ENCODE measurements at regions not wholly inside any gene's neighbourhood (a gene's known extent, or its start where the extent isn't known, plus 50 kb on each side); places are given as distances from the start of the nearest gene placed in this dataset.
"Not testable (repeated sequence)": the region's sequence is repeated elsewhere in the genome, so short reads cannot be mapped to it uniquely, and the experiment has no call there.

DNA sequence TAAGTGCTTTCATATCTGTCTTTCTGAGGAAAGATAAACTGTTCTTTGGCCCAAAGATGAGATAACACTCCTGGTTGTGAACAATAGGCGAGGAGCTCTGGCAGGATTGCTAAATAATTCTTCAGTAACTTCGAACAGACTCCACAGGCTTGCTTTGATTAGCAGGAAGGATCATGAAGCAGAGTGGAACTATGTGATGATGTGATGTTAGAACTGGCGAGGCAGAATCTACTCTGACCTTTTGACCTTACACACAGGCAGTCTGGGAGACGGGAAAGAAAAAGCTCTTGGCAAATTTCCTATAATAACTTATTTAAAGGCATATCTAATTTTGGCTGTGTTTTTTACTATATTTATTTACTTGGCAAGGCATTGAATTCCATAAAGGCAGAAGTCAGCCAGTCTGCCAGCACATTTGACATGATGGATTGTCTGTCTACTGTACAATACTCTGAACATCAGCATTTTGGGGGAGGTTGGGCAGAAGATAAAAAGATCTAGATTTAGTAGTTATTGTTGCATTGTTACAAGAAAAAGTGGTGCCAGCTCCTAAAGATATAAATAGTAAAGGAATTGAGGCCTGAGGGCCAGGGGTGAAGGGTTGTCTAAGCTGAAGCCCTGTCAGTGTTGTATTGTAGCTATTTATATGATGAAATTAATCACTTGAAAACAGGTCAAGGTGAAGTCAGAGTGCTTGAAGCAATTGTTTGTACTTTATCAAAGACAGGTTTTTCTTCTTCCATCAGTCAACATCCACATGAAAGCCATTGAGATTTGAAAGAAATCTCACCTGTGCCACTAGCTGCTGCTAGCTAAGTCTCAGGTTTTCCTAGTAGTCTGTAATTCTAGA lies 708.8 kb downstream of the LTN1 start:
- DNase-seq (ENCODE audit: low read depth in 2 of 2) = no peak

DNA sequence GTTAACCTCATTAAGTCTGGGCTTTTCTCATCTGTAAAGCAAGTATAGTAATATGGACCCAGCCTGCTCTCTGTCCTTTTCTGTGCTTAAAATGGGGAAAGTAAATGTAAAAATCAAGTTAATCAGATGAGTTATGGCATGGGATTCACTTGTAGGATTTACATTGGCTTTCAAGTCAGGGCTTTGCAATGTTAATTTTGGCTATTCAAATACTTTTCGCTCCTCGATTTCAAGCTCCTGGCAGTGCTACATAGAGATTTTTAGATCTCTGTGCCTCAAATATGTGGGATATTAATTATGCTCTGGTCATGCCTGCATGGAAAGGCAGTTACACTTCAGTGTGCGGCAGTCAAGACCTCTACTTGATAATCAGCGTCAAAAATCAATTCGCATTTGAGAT lies 709.8 kb downstream of the LTN1 start:
- DNase-seq (ENCODE audit: low read depth in 2 of 2) = no peak

DNA sequence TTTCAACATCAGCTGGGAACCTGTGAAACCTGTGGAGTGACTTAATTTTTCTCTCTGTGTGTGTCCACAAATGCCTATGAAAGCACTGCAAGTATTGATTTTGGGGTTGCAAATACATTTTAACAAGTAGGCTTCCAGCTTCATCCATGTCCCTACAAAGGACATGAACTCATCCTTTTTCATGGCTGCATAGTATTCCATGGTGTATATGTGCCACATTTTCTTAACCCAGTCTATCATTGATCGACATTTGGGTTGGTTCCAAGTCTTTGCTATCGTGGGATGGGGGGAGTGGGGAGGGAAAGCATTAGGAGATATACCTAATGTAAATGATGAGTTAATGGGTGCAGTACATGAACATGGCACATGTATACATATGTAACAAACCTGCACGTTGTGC lies 711.3 kb downstream of the LTN1 start:
- not testable (repeated sequence) for DNase-seq (ENCODE audit: low read depth in 2 of 2)

DNA sequence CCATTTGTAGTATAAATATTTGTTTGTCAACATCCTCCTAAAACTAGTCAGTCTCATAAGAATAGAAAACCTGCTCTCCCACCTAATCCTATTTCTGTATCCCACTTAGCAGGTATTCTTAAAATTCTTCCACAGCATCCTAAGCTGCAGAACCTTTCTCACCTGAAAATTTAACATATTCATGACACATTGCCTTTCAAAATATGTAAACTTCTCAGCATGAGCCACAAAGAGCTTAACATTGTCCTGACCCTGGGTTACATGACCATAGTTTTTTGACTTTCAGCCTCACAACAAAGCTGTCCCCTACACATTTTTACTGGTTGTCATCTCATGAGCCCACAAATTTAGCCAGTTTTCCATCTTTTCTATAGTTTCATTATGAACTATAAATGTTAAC lies 712.1 kb downstream of the LTN1 start:
- DNase-seq (ENCODE audit: low read depth in 2 of 2) = no peak

DNA sequence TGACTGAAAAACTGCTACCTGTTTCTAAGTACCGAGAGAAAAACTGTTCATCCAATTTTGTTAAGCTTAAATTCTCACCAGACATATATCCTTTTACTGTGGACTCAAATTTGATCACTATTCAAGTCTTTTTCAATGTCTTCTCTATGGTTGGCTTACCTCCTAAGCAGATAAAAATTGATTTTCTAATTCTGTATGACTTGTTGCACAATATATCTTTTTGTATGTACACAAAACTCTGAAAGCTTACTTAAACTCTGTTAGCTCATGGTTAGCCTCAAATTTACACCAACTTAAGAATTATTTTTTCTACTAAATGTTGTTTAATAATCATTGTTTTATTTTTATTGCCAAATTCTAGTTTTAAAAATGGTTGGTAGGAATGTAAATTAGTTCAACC lies 715.4 kb downstream of the LTN1 start:
- DNase-seq (ENCODE audit: low read depth in 2 of 2) = no peak

DNA sequence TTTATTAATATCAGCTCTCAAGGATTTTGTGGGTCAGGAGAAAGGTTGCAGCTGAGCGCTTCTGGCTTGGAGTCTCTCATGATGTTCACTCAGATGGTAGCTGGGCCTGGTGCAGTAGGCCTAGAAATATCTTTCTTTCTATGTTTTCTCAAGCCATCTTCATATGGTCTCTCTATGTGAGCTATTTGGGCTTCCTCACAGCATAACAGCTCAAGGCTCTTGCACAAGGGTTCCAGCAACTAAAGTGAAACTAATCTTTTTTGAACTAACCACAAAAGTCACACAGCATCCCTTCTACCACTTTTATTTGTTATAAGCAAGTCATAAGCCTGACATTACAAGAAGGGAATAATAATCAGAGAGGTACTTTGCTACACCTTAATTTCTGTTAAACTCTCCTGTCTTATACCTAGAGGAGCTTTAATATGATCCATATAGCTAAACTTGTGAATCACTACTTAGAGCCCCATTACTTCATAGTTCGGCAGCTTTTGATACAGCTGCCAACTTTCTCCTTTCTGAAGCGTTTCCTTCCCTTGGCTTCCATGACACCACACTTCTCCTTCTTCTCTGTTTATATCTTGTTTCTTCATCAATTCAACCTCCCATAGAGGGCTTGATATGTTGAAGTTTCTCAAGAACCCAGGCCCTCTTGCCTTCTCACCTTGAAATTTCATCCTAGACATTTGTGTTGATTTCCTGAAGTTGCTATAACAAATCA lies 720.2 kb downstream of the LTN1 start:
- no peak for DNase-seq (ENCODE audit: low read depth in 2 of 2)

DNA sequence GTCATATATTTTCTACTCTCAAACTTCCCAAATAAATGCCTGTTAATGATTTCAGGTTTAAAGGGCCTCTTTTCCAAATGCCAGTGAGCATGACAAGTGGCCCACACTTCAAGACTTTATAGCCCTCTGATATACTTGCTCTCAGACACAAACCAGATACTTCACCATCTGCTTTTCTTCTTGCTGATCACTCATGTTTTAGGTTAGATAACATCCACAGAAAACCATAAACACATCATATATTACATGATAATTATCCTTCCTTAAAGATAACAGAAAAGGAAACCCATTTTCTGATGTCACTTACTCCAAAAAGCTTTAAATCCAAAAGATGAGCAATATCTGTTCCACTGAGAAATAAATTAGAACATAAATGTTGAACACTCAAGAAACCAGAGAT lies 723.5 kb downstream of the LTN1 start:
- DNase-seq (ENCODE audit: low read depth in 2 of 2) = no peak

DNA sequence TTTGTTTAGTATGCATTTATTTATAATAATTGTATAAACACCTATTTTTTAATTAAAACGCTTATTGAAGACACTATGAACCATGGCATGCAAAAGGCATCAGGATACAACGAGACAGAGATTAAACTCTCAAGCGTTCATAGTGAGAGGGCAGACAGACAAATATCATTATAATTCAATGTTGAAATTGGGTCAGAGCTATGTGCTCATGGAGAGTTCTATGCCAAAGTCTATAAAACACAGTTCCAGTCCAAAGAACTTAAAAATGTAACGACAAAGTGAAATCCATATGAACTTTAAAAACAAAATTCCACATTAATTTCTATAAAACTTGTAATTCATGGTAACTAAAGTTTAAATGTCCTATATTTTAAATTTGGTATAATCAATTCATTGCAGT lies 724.0 kb downstream of the LTN1 start:
- no peak for DNase-seq (ENCODE audit: low read depth in 2 of 2)

DNA sequence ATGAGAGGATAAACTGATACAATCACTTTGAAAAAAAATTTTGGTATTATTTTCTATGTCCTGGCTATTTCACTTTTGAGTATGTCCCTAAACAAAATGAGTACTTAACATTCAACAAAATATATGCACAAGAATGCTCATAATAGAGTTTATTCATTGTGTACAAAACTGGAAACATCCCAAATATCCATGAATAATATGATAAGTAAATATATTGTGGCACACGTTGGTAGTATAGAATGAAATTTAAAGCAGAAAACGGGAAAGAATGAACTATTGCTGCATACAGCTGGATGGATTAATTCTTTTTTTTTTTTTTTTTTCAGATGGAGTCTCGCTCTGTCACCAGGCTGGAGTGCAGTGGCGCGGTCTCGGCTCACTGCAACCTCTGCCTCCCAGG lies 725.2 kb downstream of the LTN1 start:
- DNase-seq (ENCODE audit: low read depth in 2 of 2) = no peak

DNA sequence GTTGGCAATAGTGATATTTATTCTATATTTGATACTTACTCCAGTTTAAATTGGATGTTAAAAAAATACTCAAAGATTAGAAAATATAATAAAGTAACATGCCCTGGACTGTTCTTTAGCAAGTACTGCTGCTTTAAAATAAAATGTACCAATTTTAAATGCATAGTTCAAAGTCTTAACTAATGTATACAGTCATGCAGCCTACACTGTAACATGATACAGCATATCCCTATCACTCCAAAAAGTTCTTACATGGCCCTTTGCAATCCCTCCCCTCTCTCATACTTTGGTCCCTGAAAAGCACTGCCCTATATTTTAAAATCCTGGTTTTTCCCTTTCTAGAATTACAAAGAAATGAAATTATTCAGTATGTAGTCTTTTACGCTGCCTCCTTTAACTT lies 726.6 kb downstream of the LTN1 start:
- DNase-seq (ENCODE audit: low read depth in 2 of 2) = no peak

DNA sequence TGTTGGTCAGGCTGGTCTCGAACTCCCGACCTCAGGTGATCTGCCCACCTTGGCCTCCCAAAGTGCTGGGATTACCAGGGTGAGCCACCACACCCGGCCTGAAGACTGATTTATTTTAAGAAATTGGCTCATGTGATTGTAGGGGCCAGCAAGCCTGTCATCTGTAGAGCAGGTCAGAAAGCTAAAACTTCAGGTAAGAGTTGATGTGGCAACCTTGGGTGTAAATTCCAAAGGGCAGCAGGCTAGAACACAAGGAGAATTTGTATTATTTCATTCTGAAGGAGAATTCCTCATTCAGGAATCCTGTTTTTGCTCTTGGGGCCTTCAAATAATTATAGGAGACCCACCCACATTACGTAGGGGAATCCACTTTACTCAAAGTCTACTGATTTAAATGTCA lies 728.7 kb downstream of the LTN1 start:
- DNase-seq (ENCODE audit: low read depth in 2 of 2) = no peak

DNA sequence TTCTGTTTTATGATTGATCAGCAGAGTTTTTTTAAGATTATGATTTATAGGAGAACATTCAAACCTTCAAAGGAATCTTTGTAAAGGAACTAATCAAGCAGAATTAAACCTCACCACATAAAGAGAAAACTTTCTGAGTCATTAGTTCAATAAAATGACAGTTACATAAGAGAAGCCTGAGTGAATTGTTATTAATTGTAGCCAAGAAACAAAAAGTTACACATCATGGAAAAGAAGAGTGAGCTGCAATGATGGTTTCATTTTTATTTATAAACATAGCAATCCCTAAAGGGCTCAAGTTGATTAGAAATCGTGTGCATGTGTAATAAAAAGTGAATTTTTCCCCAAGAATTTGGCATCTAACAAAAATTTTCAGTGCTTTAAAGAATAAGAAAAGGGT lies 731.4 kb downstream of the LTN1 start:
- DNase-seq (ENCODE audit: low read depth in 2 of 2) = no peak

DNA sequence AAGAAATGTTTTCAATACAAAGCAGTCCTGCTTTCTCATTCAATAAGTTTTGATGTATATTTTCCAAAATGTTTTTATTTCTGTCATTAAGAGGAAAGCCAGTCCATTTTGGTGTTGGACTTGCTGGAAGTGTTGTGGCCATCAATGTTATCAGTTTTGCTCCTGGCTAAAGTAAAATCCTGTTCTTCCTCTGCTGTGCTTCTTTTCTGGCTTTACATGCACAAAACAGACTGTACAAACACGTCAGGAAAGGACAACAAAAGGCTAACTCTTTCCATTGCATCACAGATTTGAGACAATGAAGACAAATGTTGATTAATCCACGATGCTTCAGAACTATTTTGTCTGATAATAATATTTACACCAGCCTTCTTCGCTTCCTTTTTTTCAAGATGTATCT lies 735.4 kb downstream of the LTN1 start:
- DNase-seq (ENCODE audit: low read depth in 2 of 2) = no peak

DNA sequence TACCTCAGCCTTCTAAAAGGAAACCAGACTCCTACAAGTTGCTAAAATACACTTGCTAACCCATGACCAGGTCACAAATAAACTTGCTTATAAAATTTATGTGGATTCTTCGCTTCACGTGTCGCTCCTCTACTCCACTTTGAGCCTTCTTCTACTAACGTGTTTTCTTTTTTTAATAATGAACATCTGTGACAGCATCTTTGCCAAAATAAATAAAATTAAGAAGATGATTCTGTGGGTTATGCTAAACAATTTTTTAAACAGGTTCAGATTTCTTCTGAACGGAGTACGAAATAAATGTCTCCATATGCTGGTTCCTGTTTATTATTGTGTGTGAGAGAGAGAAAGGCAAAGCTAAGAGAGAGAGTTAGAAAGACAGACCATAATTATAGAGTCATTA lies 735.8 kb downstream of the LTN1 start:
- DNase-seq (ENCODE audit: low read depth in 2 of 2) = no peak

DNA sequence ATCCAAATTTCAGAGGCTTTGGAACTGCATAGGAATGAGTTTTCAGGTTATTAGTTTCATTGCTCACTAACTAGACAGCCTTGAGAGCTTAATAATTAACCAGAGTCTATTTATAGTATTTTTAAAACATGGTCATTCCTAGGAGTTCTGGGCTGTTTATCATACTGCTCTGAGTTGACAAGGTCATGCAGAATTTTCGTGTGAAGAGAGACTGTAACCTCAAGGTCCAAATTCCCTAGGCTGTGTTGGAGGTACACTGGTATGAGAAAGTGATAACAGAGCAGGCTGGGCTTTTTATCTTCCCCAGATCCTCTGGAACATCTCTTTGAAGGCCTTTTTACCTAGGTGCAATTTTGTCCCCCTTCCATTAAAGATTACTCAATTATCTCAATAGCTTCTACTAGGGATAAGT lies 736.3 kb downstream of the LTN1 start:
- DNase-seq (ENCODE audit: low read depth in 2 of 2) = no peak

DNA sequence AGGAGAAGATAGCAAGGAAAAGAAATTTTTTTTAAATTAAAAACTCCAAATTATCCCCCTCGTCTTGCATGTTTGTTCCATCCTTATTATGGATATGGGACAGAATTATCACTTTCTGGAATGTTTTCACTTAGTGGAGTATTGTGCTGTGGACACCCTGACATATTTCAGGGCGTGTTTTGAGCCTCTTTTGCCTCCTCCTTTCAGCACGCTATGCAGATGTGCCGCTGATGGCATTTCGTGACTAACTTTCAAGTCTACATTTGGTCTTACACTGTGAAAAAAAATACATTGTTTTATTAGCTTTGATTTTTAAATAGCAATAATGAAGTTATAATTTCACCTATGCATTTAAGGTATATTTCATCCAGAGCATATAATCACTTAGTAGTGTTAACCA lies 738.7 kb downstream of the LTN1 start:
- DNase-seq (ENCODE audit: low read depth in 2 of 2) = no peak

DNA sequence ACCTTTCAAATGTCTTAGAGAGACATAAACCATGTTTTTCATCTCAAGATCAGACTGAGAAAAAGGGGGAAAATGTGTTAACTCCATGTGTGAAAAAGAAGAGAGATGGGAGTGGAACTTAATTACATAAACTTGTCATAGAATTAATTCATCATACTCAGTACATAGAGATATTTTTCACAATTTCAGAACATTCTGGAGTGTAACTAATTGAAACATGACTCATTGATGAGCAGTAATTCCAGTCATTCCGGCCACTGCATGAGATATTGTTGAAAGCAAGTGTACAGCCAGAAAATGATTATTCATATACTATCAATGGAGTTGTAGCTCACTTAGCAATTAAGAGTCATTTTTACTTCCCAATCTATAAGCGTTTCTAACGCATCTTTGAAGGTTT lies 739.3 kb downstream of the LTN1 start:
- no peak for DNase-seq (ENCODE audit: low read depth in 2 of 2)

DNA sequence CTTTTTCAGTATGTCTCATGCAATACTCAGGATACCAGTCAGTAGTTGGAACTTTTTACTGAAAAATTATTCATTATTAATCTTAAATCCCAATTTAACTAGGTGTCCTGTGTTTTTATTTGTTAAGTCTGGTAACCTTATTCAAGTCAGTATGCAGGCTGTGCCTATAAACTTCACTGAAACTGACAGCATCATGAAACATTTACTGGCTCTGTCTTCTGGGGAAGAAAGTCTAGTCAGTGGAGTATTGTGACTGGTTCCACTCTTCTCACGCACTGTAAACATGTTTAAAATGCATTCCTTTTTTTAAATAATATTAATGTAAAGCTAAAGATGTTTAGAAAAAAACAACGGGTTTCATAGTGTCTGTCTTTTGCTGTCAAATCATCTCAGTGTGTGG lies 739.7 kb downstream of the LTN1 start:
- DNase-seq (ENCODE audit: low read depth in 2 of 2) = no peak

DNA sequence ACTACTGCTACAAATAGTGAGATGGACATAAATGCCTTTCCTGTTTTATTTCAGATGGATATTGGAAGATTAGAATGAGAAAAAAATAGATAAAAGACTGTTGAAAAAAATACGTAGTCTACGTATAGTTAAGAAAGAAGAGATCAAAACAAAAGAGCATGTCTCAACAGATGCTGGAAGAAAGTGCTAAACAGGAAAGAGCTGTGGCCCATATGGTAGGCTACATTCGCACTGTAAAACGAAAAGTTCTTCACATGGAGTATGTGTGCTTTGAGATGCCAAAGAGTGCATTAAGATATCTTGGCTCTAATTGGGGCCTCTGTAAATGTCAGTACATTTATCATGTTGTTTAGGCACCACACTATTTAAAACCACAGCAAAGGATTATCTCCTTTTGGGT lies 741.7 kb downstream of the LTN1 start:
- DNase-seq (ENCODE audit: low read depth in 2 of 2) = no peak

DNA sequence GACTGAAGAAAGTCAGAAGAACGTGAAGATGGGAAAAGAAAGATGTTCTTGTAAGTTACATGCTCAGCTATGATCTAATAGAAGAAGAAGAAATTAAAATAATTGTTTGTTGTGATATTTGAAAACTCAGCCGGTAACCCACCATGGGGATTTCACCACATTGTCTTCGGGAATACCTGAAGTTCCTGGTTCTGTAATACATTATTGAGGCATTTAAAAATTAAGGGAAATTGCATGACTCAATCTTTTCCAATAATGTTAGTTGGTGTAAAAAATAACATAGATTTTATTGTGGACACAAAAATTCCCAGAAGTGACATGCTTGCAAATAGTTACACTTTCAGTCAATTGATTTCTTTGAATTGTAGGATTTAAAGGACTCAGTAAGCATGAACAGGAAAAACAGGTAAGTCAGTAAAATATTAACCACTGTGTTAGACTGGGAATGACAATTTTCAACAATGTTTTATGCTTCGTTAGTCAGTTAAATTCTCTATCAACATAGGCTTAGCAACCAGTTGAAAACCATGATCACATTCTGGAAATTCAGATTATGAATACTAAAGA lies 745.1 kb downstream of the LTN1 start:
- no peak for DNase-seq (ENCODE audit: low read depth in 2 of 2)

DNA sequence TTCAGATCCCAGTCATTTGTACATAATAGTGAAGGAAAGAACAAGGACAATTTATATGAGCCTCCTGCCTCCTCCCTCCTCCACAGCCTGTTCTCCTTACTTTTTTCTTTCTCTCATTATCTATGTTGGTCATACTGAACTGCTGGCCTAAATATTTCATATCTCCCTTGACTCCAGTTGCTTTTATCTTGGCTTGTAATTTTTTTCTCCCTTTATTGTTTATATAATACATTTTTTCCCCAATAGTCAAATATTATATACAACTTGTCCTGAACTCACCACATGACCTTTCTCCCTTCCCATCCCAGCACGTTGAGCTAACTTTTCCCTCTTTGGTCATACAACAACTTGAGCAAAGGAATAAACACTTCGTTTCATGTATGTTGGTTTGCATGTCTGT lies 752.1 kb downstream of the LTN1 start:
- no peak for DNase-seq (ENCODE audit: low read depth in 2 of 2)

DNA sequence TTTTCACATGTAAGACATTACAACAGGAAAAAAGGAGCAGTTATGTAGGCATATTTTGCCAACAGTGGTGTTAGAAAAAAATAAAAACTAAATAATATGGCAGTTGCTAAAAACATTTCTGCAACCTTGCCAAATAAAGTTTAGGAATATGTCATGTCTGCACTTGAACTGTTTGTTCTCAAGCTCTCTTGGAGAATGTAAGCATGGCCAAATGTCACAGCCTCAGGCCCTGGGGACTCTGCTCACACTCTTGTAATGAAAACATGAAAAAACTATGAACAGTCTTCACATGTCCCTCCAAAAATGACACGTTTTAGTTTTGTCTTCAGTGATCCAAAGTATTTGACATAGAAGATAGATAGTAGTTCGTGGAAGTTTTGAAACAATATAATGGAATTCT lies 753.3 kb downstream of the LTN1 start:
- no peak for DNase-seq (ENCODE audit: low read depth in 2 of 2)

DNA sequence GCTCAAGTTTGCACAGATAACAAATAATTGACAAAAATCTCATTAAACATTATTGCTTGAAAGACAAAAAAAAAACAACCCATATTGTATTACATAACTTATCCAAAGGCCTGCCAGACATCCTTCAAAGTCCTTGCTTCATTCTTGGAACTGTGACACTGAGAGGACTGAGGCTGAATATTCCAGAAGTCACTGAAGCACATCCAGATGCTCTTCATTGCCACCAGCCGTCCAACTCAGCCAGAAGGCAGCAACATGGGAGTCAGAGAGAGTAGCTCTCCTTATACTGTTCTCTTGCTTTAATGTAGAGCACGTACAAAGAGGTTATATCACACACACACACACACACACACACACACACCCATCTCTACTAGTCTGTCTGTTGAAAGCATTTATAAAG lies 755.0 kb downstream of the LTN1 start:
- DNase-seq (ENCODE audit: low read depth in 2 of 2) = no peak

All from stimulated activated CD8-positive, alpha-beta memory T cell treated with anti-CD3 and anti-CD28 coated beads, Interleukin-7, amount 100 ng/mL, for 4 hours (primary cell).